Stimulated activated CD4-positive, alpha-beta T cell treated with anti-CD3 and anti-CD28 coated beads, Interleukin-12 subunit alpha, Interleukin-12 subunit beta, amount 100 ng/mL, for 48 hours (primary cell): ENCODE measurements at regions not wholly inside any gene's neighbourhood (a gene's known extent, or its start where the extent isn't known, plus 50 kb on each side); places are given as distances from the start of the nearest gene placed in this dataset.

Experiments
- DNase-seq, 3 donors: peaks; one replicate each; pipeline ENCODE4 v3.0.0-alpha.2; 2020; ENCODE audit warnings: low read depth in 2 of 3, low spot score in 1 of 3

GRCh38 chr11:130612291-130612851, 163.9 kb downstream of the ADAMTS15 start:
- no peak for DNase-seq

- DNase-seq, result no peak
These were observed 165.0 kb downstream of the ADAMTS15 start for GRCh38 chr11:130613396-130613795.

- DNase-seq, result no peak
These were observed 166.1 kb downstream of the ADAMTS15 start for GRCh38 chr11:130614591-130614990.

- DNase-seq, result no peak
These were observed 167.1 kb downstream of the ADAMTS15 start for GRCh38 chr11:130615561-130615960.

GRCh38 chr11:130616573-130616972, 168.1 kb downstream of the ADAMTS15 start:
- DNase-seq, result no peak

GRCh38 chr11:130617001-130617400, 168.6 kb downstream of the ADAMTS15 start:
- DNase-seq, result no peak

- no peak for DNase-seq
These were observed 172.1 kb downstream of the ADAMTS15 start for GRCh38 chr11:130620548-130620947.

- DNase-seq, result no peak
These were observed 173.7 kb downstream of the ADAMTS15 start for GRCh38 chr11:130622141-130622542.

GRCh38 chr11:130623670-130624668, 175.5 kb downstream of the ADAMTS15 start:
- no peak for DNase-seq

GRCh38 chr11:130624971-130625544, 176.6 kb downstream of the ADAMTS15 start:
- DNase-seq, result no peak

- DNase-seq, result no peak
These were observed 177.3 kb downstream of the ADAMTS15 start for GRCh38 chr11:130625578-130626306.

GRCh38 chr11:130629039-130629438, 180.6 kb downstream of the ADAMTS15 start:
- no peak for DNase-seq

GRCh38 chr11:130631119-130631518, 182.7 kb downstream of the ADAMTS15 start:
- DNase-seq, result peak in 2 of 3 donors; percentile 2 to 5

- no peak for DNase-seq
These were observed 185.0 kb downstream of the ADAMTS15 start for GRCh38 chr11:130633466-130633865.

- no peak for DNase-seq
These were observed 185.7 kb downstream of the ADAMTS15 start for GRCh38 chr11:130634186-130634585.

GRCh38 chr11:130634961-130635473, 186.6 kb downstream of the ADAMTS15 start:
- DNase-seq, result no peak

GRCh38 chr11:130635937-130636630, 187.6 kb downstream of the ADAMTS15 start:
- no peak for DNase-seq

- DNase-seq, result no peak
These were observed 188.4 kb downstream of the ADAMTS15 start for GRCh38 chr11:130636722-130637464.

- DNase-seq, result no peak
These were observed 189.1 kb downstream of the ADAMTS15 start for GRCh38 chr11:130637566-130637965.

- DNase-seq, result no peak
These were observed 189.6 kb downstream of the ADAMTS15 start for GRCh38 chr11:130638033-130638432.
